EL (cell line): ENCODE measurements at regions not wholly inside any gene's neighbourhood (a gene's known extent, or its start where the extent isn't known, plus 50 kb on each side); places are given as distances from the start of the nearest gene placed in this dataset.
"Not testable (repeated sequence)": the region's sequence is repeated elsewhere in the genome, so short reads cannot be mapped to it uniquely, and the experiment has no call there.

Source experiments
- DNase-seq: peaks from one replicate; pipeline ENCODE4 v3.0.0-alpha.2; 2016

DNA sequence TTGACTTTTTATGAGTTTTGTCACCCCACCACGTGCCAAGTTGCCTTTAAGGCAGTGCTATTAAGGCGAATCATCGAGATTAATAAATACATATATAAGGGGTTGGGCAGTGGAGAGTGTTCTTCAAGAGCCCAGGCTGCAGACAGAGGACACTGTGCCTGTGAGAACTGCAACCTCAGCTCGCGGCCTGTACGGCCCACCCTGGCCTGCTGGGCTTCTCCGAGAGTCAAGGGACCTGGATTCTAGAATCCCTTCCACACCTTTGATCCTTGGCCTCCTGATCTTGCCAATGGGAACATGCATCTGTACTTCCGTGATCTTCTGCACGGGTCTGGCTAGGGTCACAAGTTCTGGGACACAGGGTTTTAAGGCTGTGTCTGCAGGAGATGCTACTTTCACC is 54.5 kb downstream of the IRX5 start:
- DNase-seq: no peak

DNA sequence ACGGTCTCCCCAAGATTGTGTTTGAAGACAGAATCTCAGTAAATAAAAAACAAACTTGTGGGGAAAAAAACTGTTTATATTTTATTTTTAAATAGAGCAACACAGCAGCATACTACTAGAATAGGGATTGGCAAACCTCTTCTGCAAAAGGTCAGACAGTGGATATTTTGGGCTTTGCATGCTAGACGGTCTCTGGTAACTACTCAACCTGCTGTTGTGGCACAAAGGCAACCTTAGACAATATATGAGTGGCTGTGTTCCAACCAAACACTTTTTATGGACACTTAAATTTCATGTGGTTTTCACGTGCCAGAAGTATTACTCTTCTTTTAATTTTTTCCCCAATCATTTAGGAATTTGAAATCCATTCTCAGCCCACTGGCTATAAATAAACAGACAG is 55.0 kb downstream of the IRX5 start:
- no peak for DNase-seq

DNA sequence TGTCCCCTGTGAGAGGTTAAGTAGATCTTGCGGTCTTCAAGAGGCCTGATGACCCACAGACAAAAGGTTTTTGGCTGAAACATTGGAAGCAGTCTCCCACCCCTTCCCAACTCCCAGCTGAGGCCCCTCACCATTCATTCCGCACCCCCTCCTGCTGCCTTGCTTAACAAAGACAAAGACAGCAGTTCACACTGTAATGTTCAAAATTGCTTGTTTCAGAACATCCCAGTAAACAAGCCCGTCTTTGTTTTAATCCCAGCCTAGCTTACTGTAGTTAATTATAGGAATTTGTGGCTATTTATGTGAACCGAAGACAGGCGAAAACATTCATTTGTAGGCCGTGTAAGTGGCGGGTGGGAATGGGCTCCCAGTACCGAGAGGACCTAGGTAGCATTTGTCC is 55.7 kb downstream of the IRX5 start:
- DNase-seq: no peak

DNA sequence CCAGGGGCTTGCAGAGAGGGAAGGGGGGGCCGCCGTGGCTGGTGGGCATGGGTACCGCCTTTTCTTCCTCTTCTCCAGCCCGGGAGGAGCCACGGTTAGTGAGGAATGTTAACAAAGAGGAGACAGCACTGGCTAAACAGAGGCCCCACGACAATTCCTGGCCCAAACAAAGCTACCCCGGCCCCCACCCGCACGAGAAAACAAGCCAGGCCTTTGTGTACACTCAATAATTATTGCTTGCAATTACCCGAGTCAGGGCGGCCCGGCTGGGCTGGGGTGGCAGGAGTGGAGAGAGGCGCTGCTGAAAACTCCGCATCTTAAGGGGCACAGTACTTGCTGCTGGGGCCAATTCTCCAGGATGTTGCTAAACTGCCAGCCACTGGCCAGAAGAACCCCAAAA is 56.4 kb downstream of the IRX5 start:
- DNase-seq: no peak

DNA sequence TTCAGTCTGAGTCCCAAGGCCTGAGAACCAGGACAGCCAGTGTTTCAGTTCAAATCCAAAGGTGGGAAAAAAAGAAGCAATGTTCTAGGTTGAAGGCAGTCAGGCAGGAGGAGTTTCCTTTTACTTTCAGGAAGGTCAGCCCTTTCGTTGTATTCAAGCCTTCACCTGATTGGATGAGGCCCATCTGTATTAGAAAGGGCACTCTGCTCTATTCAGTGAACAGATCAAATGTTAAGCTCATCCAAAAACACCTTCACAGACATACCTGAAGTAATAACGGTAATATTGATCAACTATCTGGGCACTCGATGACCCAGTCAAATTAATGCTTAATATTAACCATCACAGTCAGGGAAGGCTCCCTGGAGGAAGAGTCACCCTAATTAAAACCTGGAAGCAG is 60.9 kb downstream of the IRX5 start:
- no peak for DNase-seq

DNA sequence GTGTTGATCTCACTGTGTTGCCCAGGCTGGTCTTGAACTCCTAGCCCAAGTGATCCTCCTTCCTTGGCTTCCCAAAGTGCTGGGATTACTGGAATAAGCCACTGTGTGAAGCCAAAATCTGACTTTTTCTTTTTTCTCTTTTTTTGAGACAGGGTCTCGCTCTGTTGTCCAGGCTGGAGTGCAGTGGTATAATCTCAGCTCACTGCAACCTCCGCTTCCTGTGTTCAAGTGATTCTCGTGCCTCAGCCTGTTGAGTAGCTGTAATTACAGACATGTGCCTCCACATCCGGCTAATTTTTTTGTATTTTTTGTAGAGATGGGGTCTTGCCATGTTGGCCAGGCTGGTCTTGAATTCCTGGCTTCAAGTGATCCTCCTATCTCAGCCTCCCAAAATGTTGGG is 61.3 kb downstream of the IRX5 start:
- not testable (repeated sequence) for DNase-seq

DNA sequence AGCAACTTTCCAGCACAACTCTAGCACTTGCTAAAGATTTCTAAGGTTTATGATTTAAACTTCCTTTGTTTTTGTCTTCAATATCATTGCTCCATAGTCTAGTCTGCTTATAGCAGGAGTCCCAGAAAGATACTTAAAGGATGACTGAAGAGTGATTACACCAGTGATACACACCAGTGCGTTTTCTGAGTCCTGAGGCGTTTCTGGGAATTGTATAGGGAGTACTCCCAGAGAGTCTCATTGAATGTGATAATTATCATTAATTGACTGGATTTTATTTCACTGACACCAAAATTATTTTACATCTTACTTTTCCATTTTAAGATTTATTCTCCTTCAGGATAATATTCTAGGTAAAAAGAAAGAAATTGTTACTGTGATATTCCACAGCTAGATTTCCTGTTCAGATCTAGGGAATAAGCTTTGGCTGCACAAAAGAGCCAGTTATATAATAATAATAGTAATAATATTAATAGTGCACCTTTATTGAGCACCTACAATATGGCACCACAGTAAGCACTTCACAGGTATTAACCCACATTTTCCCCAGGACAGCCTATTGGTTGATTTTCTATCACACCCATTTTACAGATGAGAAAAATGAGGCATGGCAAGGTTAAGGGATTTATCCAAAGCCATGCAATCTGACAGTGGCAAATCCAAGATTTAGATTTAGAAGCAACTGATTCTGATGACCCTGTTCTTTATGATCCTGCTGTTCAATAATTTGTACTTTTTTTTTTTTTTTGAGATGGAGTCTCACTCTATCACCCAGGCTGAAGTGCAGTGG is 62.6 kb downstream of the IRX5 start:
- no peak for DNase-seq

DNA sequence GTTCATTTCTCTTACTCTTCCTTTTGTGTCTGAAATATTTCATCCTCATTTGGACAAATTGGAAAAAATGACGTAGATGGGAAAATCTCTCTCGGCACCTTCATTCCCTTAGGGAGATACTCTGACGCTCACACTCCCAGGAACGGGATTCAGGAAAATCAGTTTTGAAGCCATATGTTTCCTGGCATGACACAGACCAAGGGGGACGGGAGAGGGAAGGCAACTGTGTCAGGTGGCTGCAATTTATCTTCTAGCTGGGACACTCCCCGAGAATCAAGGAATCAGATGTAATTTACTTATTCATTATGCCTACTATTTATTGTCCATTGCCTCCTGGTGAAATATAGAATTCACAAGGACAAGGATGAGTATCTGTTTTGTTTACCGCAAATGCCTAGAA is 65.5 kb downstream of the IRX5 start:
- DNase-seq: no peak

DNA sequence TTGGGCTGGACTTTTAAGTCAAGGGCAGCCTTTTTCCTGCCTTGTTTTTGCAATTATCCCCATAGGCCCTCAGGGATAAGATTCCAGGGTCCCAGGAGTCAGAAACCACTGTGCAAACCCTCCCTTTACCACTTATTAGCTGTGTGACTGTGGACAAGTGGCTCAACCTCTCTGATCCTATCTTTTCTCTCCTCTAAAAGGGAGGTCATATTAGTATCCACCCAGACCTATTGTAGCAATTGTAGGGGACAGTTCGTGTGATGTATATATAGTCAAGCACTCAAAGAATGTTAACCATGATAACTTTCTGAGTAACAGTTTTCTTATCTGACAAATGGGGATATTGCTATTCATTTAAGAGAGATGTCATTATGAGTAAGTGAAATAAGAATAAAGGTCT is 68.2 kb downstream of the IRX5 start:
- no peak for DNase-seq

DNA sequence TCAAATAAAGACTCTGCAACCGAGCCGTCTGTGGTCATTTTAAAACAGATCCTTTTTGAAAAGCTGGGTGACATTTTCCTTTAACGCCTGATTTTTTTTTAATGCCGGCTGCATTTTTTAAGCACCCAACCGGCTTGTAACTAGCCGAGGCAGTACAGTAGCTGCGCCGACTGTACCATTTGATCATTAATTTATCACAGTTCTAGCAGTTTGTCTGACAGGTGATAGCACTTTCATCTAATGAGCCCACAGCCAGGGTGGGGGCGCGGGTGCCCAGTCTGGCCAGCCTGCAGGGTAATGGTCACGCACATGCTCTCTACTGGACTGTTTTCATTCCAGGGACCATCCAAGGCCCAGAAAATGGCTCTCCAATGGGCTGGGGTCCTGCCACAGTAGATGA is 68.8 kb downstream of the IRX5 start:
- no peak for DNase-seq

DNA sequence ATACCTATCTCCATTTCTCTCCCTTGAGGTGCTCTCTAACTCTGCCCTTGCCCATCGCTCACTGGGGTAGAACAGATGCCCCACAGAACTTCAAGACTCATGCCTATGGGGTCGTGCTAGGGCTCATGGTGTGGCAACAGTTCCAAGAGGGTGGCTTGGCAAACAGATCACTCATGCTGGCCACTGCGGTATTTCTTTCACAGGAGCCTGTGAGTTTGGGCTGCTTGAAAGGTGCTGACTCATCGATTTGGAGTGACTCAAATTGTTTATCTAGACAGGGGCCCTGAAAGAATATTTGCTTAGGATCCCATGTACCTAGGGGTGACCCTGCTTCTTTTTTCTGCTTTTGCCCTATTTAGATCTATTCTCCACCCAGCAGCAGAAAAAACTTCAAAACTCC is 69.9 kb downstream of the IRX5 start:
- DNase-seq: peak; percentile 9

DNA sequence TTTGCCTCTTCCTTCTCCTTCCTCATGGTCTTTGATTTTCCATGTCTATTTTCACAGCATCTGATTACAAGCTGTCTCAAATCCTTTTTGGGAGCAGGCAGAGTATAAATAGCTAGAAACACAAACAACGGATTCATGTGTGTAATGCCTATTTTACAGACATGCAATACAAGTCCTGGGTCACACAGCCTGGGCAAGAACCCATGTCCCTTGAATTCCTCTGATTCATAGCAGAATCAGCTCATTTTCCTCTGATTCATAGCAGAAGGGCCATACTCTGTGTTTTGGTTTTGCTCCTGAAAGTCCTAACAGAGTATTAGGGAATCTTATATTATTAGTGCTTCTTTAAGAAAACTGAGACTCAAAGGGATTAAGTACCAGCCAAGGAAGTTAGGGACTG is 71.3 kb downstream of the IRX5 start:
- peak; percentile 21 for DNase-seq

DNA sequence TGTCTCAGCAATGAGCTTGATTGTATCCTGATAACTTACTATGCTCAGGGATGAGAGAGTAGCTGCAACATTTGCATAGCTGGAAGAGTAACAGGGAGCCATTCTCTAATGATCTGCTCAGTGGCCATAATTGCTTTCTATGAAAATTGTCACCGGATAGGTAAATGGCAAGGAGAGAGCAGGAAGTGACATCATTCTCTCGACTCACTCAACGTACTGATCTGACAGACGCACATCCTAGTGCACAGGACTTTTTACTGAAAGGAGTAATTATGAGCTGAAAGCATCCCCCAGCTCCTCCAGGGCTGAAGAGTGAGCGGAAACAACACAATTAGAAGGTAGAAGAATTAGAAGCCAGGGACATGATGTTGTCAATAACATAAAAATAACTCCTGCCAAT is 71.8 kb downstream of the IRX5 start:
- DNase-seq: no peak

DNA sequence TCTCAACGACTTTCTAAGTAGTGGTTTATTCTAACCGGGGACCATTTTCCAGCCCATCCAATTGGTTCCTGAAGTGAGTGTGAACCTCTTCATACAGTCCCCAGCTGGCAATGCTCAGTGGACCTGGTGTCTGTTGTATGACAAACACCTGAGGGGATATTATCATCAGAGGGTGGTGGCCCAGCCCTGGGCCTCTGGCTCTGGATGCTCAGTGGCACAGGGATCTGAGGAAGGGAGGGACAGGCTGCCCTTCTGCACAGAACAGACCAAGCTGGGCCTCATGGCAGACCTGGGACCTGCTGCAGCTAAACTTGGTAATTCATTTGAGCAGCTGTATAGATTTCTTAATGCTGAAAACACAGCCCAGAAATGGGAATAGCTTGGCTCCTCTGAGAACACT is 72.6 kb downstream of the IRX5 start:
- DNase-seq: no peak

DNA sequence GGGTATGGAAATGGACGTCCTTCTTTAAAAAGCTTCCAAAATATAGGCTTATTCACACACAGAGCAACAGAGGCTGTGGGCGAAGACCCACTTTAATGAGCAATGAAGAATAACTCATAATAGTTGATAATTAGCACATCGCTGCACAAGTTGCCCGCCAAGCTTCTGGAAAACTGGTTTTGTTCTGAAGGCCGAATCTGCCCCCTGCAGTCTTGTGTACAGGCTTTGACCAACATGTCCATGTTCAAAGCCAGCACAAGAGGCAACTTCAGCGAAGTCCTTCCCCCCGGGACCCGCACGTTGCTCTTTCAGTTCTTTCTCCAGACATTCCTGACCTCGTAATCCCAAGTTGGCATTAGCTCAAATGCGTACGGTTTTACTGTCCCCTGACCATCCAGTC is 73.3 kb downstream of the IRX5 start:
- DNase-seq: no peak

DNA sequence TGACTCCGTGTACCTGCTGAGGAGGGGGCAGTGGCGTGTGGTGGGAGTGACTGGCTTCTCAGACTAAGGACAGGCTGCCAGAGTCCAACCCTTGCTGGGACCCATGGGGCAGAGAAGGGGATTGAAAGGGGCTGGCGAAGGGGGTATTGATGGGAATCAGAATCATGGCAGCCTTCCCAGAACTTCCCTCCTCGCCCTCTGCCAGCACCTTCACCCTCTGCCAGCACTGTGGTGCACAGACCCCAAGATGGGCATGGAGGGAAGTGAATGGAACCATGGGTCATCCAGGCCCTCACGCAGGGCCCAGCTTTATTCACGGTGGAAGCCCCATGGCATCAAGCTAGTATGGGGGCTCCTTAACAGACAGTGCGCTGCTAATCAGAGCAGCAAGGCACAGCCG is 76.8 kb downstream of the IRX5 start:
- DNase-seq: no peak

DNA sequence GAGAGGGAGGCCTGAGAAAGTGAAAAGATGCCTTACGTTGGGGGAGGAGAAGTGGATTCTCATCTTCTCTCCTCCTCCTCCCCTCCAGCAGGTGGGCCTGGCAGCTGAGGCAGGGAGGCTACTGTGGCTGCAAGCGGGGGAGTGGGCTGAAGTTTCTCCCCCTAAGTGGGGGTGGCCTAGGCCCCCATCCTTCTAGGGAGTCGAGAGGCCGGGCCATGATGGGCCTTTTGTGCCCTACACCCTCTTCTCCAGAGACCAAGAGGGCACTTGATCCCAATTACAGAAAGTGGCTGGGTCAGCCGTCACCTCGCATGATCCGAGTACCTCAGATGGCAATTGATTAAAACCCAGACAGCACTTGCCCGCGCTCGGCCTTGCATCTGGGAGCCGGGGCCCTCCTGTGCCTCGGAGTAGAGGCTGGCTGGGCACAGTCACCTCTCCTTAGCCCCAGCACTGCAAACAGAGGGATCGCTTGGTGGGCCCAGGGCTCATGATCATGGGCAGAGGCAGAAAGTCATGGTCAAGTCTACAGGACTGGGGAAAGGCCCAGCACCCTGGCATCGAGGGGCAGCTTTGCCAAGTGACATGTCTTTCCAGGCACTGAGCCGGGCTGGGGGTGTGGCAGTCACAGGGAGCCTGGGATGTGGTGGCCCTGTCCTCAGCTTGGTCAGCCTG is 78.3 kb downstream of the IRX5 start:
- no peak for DNase-seq

DNA sequence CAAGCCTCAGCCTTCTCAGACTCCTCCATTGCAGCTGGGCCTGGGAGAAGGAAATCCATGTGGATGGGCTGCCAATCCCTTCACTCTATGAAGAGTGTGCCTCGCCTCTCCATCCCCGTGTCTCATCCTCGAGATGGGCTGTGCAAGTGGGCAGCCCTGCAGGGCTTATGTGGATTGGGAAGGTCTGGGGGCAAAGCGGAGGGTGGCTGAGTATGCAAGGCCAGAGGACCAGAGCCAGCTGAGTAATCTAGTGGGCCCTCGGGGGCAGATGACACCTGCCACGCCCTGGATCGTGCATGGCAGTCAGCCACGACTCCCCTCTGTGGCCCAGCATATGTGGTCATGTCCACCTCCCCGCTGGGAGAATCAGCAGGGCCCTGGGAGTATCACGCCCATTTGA is 78.9 kb downstream of the IRX5 start:
- DNase-seq: no peak

DNA sequence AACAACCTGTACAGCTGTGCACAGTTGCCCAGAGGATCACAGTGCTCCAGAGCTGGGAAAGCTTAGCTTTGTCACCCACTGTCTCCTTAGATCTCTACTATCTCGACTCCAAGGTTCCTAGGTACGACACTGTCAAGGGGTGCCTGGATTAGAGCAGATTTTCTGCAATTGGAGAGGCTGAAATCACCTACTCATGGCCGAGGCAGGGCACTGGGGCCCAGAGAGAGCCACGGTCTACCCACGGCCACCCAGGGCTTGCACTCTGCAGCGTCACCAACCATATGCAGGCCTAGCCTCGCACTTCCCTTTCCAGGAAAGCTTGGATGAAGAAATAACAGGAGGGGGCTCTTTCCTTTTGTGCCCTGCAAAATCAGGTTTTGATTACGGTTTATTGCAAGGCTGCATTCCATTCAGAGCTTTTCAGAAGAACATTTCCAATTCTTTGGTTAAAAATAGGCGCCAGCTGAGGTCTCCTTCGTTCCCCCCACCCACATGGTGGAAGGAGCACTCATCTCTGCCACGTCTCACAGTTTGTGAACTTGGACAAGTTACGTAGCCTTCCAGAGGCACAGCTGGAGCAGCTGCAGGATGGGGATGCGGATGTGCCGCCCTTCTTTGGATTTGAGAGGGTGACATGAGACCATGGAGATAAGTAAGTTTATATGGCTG is 80.0 kb downstream of the IRX5 start:
- DNase-seq: no peak

DNA sequence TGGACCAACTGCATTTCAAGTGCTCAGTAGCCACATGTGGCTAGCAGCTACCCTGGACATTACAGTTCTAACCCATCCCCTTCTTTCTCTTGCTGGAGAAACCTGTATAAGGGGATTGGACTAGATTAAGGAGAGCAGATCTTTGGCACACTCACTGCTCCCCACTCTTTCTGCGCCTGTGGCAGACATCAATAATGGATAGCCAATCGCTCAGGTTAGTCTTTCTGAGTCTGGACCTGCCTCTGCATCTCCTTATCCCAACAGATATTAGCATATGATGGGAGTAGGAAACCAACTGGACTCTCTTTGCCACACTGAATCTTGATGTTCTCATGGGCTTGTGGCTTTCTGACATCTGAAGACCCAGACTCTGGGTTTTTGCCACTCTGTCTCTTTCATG is 81.7 kb downstream of the IRX5 start:
- no peak for DNase-seq

DNA sequence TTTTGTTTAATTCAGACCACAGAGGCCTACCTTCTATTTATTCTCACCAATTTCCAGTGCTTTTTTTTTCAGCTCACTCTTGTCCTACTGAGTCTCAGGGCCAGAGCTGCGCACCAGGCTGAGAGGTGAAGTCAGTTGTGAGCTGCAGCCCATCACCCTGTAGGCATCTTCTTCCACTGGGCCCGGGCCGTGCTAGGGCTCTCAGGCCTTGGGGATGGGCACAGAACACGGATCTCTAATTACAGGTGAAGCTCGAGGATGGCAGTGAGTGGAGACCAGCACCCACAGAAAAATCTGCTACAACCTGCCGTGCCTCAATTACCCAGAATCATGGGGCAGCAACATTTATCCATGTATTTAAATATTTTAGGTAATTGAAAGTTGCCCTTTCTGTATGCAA is 82.1 kb downstream of the IRX5 start:
- no peak for DNase-seq

DNA sequence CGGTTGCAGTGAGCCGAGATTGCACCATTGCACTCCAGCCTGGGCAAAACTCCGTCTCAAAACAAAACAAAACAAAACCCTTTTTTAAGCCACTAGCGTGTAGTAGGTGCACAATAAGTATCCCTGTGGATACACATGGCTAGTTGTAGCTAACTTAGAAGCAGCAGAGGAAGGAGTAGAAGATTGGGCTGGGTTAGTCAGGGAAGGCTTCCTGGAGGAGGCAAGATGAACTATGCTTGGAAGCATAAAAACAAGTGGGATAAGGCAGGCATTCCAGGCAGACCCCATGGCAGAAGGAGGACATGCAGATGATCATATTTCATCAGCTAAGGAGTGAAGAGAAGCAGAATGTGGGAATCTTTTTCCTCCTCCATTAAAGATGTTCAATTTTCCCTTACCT is 83.4 kb downstream of the IRX5 start:
- DNase-seq: no peak

DNA sequence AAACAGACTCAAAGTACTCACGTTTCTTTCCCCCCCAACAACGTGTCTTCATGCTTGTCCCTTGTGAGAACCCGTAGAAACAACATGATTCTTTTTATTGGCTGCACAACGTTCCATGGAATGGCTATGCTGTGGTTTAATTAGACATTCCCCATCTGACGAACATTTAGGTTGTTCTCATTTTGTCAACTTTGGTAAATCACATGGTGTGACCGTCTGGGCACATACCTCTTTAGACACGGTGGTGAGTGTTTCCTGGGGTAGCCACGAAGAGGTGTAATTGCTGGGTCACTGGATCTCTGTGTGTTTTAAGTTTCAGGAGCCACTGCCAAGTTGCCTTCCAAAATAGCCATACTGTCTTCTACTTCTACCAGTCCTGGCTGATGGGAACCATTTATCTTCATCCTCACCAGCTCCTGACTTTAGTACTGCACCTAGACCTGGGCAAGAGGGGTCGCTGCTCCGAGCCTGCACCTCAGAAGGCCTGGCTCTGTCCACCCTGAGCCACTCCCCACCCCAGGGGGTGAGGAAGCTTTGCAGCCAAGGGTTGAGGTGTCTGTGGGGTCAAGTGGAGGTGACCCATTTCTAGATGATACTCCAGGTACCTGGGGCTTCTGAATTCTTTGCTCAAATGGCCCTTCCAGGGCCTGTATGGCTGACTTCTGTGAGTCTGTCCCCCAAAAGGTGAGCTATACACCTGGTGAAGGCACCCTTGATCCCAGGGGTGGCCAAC is 84.7 kb downstream of the IRX5 start:
- DNase-seq: no peak

DNA sequence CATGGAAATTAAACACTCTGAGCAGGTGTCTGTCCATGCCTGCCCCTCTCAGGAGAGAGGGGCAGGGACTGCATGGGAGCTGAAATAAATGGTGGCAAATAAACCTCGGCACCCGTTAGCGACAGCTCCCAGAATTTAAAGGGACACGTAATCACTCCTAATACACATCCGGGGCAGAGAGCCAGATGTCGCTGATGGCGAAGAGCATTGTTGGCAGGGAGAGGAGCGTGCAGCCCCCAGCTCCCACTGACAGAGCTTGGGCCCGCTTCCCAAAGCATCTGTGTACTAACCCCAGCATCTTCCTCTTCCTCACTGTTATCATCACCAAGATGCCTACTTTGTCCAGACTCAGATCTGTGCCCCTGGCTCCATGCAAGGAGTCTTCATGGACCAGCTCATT is 85.8 kb downstream of the IRX5 start:
- no peak for DNase-seq
